Fibroblast of skin of abdomen (primary cell): ENCODE measurements at regions not wholly inside any gene's neighbourhood (a gene's known extent, or its start where the extent isn't known, plus 50 kb on each side); places are given as distances from the start of the nearest gene placed in this dataset.
A peak's percentile ranks its signal among the peaks of the same experiment; 100 is the strongest.

Experiments used
- DNase-seq: peaks from one replicate; pipeline ENCODE4 v3.0.0-alpha.2; 2013

DNA sequence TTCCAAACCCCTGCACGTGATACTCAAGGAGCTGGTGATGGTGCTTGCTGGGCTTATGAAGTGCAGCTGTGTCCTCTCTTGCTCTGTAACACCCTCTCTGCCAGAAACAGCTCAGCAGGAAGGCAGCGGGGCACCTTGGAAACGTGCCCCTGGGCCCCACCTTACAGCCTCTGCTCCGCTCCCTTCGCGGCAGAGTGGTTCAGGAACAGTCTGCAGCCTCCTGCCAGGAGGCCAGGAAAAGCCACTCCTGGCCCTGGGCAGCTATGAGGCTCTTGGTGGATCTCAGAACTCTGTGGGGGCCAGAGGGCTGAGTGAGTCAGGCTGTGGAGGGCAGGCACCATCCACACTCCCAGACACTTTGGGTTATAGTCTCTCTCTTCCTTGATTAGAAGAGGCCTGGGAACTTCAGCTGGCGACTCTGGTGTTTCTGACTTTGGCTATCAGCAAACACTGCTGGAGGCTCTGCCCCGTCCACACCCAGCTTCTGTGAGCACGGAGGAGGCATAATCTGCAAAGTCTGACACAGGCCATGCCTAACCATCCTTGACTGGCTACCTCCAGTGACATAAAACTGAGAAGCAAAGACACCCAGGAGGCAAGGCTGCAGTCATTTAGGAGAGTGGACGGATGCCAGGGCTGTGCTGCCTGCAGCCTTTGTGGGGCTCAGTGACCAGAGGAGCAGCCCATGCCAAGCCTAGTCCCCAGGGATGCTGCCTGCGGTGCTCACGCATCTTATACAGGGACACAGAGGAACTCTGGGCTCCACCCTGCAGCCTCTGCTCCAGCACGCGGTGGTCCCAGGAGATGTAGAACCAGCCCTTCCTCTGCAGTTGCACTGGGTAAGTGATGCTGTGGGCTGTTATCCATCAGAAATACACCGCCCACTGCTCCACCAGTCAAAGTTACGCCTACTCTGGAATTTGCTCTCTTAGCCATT, 65.3 kb downstream of the METRNL start:
- DNase-seq = peak; percentile 49

- DNase-seq = no peak
Measured at GRCh38 chr17:83145358-83145738, 65.9 kb downstream of the METRNL start.

GRCh38 chr17:83145831-83146230, 66.4 kb downstream of the METRNL start:
- DNase-seq = no peak

- DNase-seq = no peak
Measured at GRCh38 chr17:83146347-83146746, 66.9 kb downstream of the METRNL start.

- no peak for DNase-seq
Measured at GRCh38 chr17:83147280-83147679, 67.9 kb downstream of the METRNL start.

DNA sequence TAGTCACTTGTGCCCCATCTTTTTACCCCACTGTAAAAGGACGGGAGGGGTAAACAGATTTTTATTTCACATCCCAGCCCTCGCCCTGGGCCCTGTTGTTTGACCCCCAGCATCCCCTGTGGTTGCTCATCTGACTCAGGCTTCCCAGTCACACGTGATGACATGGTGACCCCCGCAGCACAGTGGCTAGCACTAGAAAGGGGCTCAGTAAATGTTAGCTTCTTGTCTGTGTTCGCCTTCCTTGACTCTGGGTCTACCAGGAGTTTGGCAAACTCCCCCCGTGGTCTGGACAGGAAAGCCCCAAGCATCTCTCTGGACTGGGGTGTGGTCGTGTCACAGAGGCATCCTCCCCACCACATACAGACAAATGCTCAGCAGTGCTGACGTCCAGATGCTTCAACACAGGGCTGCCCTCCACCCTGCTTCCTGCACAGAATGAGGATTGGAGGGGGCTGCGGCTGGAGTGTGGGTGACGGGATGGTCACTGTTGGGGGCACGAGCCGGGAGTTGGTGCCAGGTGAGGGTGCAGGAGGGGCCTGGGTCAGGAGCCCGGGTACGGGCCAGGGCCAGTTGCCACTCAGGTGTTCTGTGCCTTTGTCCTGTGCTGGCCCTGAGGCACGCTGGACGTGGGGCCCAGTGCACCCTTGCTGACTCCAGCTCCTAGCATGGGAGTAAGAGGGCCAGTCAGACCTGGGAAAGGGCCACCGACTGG, 69.1 kb downstream of the METRNL start:
- DNase-seq = no peak

GRCh38 chr17:83149029-83149725, 69.8 kb downstream of the METRNL start:
- no peak for DNase-seq

GRCh38 chr17:83149761-83150251, 70.4 kb downstream of the METRNL start:
- DNase-seq = peak; percentile 41

DNA sequence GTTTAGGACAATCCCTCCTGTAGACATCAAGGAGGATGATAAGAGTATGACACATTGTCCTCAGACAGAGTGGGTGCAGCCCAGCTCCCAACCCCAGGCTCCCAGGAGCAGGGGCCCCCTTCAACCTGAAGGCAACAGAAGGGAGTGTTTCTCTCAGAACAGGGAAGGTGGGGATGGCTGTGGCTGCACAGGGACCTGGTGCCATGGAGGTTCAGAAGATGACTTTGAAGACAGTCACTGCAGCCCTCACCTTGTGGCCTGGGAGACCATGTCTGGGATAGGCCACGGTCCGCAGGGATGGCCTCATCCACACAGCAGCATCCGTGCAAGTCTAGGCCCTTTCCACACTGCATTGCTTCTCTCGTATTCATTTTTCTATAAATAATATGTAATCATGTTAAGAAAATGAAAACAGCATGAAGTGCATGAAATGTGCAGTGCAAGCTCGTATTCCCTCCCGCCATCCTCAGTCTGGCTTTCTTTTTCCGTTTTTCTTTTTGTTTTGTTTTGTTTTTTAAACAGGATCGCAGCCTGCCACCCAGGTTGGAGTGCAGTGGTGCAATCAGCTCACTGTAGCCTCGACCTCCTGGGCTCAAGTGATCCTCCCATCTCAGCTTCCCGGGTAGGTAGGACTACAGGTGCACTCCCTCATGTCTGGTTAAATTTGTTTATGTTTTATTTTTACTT, 71.1 kb downstream of the METRNL start:
- no peak for DNase-seq

GRCh38 chr17:83151056-83151441, 71.6 kb downstream of the METRNL start:
- no peak for DNase-seq

GRCh38 chr17:83151442-83152226, 72.2 kb downstream of the METRNL start:
- DNase-seq = peak; percentile 17

- DNase-seq = no peak
Measured at GRCh38 chr17:83152227-83152744, 72.9 kb downstream of the METRNL start.

- DNase-seq = no peak
Measured at GRCh38 chr17:83152745-83153611, 73.6 kb downstream of the METRNL start.

DNA sequence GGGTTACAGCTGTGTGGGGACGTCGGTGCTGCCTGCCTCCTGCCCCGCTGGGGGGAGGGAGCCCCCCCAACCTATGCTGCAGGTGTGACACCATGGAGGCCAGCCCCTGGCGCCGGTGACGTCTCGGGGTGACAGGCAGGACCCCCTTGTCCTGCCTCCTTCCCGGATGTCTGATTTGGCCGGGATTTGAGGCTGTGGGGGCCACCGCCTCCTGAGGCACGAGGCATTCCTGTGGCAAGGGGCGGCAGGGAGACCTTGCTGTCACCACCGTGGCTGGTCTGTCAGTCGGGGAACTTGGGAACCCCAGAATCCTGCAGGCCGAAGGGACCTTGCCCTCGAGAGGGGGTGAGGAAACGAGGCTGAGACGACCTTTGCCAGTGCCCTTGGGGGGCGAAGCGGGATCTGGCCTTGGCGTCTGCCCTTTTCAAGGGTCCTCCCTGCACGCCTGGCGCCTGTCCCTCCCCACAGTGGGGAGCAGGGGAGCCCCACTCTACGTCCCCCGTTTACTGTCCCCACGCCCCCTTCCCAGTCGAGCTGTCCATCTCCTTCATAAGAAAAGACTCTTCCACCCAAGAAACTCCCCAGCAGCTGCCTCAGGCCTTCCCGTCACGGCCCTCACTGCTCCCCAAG, 74.4 kb downstream of the METRNL start:
- no peak for DNase-seq

- DNase-seq = no peak
Measured at GRCh38 chr17:83154311-83155127, 75.1 kb downstream of the METRNL start.

DNA sequence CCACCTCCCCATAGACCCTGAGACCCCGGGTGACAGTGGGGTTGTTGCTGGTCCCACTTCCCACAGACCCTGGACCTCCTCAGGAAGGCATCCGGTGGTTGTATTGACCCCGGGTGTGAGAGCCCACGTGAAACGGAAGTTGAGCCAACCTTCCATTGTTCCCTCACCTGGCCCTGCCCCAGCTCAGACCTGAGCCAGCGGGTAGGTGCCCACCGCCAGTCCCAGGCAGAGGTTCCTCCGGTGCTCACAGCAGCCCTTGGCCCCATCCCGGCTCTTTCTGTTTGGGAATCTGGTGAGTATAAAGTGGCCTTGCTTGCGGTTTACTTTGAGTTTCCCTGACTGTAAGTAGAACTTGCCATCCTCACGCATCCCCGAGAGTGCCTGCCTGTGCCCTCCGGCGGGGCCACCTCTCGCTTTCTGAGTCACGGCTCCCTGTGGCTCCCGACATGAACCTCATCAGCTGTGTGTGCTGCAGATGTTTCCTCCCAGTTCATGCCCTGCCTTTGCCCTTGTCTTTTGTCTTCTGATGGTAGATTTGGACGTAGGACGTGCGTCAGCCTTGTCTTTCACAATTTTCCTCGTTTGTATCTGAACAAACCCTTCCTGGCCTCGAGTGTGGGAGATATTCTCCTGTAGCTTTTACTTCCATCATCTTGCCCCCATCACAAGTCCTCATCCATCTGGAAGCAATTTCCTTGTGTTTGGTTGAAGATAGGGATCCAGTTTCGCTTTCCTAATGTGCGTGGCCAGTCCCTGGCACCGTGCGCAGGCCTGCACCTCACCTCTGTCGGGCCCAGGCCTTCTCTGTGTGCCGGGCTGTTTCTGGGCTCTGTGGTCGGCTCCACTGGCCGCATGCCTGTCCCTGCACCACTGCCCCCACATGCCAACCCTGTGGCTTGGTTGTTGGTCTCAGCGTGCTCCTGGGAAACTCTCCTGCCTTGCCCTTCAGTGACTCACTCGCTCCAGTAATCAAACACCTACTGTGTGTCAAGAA, 76.0 kb downstream of the METRNL start:
- DNase-seq = peak; percentile 76

GRCh38 chr17:83156408-83156807, 77.0 kb downstream of the METRNL start:
- no peak for DNase-seq
